NCI-H82 treated with DMSO at 0.1 percent for 48 hours (cell line): ENCODE measurements at regions not wholly inside any gene's neighbourhood (a gene's known extent, or its start where the extent isn't known, plus 50 kb on each side); places are given as distances from the start of the nearest gene placed in this dataset.
"Not testable (repeated sequence)": the region's sequence is repeated elsewhere in the genome, so short reads cannot be mapped to it uniquely, and the experiment has no call there.

Source experiments
- DNase-seq: peaks from one replicate; lab custom pipeline; 2025; ENCODE audit not compliant: unreplicated experiment; lab: John Stamatoyannopoulos, UW

- no peak for DNase-seq
Observed at GRCh38 chr5:2094616-2094995, 211.9 kb upstream of the IRX4 start.

DNA sequence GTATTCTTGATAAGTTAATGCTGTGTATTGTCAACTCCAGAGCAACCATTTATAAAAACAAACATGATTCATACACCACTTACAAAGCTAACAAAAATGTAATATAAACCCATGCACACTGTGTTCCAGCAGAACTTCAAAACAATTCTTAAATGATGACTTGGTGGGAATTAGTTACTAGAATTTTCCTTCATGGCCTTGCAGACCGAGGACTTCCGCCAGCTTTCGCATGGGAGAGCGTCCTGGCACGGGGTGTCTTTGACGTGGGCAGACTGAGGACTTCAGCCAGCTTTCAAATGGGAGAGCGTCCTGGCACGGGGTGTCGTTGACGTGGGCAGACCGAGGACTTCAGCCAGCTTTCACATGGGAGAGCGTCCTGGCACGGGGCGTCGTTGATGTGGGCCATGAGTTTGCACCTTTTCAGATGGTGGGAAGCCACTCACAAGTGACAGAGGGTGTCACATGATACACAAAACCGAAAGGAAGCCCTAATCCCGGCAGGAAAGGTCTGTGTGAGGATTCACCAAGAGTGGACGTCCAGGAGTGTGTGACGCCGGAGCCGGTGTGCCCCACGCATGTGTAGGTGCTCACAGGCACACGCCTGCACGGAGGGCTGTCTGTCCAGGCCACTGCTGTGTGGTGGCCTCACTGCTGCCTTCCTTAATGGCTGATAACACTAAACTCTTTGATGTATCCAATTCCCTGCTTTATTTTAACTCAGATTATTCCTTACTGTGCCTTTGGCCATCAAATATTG is 211.3 kb upstream of the IRX4 start:
- DNase-seq: no peak

DNA sequence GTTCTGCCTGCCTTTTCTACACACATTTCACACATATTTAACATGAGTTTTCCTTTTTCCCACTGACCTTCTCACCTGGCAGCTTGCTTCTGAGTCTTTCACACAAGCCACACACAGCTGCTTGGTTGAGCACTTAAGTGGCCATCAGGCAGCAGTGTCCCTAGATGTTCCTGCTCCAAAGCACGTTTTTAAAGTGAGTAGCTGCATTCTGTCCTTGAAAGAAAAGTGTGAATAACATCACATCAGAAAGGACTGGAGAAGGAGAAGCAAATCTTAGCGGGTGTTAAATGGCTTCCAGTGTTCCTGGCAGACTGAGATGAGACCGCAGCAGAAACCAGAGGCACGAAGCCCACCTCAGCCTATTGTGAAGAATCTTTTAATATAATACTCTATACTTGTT is 209.2 kb upstream of the IRX4 start:
- no peak for DNase-seq

DNA sequence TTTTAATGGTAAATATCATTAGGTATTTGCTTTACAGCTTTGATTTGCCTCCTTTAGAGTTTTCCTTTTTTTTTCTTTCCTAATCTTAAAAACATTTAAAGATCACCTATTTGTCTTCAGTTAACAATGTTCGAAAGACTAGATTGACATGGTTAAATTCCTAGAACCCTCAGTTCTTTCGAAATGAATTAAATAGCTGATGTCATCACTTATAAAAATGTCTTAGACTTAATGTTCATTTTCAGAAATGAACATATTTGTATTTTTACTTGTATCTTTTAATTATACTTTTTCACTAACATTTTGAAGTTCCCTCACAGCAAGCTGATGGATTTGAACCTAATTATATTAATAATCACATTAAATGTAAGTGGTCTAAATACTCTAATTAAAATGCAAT is 205.3 kb upstream of the IRX4 start:
- no peak for DNase-seq

GRCh38 chr5:2075365-2075764 is 192.6 kb upstream of the IRX4 start:
- DNase-seq: no peak

GRCh38 chr5:2071562-2071961 is 188.8 kb upstream of the IRX4 start:
- DNase-seq: no peak

DNA sequence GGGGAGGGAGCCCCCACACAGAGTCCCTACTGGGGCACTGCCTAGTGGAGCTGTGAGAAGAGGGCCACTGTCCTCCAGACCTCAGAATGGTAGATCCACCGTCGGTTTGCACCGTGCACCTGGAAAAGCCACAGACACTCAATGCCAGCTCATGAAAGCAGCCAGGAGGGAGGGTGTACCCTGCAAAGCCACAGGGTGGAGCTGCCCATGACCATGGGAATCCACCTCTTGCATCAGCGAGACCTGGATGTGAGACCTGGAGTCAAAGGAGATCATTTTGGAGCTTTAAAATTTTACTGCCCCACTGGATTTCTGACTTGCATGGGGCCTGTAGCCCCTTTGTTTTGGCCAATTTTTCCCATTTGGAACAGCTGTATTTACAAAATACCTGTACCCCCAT is 188.1 kb upstream of the IRX4 start:
- not testable (repeated sequence) for DNase-seq

DNA sequence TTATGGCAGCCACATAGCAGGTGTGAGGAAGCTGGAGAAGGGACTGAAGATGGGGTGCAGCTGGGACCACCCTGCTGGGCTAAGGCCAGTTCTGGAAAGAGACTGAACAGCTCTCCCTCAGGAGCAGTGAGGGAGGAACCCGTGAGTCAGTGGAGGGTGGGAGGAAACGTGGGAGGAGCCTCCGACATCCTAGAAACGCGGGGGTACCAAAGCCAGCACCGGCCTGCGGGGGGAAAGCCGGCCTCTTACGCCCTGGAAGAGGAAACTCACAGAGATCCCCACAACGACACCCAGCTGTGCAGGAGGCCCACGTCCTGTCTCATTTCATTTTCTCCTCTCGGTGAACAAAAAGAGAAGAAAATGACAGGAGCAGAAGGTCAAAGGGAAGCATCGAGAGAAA is 185.8 kb upstream of the IRX4 start:
- DNase-seq: no peak

GRCh38 chr5:2066373-2066772 is 183.6 kb upstream of the IRX4 start:
- no peak for DNase-seq

GRCh38 chr5:2063380-2063779 is 180.7 kb upstream of the IRX4 start:
- DNase-seq: not testable (repeated sequence)

GRCh38 chr5:2052687-2053086 is 170.0 kb upstream of the IRX4 start:
- no peak for DNase-seq

DNA sequence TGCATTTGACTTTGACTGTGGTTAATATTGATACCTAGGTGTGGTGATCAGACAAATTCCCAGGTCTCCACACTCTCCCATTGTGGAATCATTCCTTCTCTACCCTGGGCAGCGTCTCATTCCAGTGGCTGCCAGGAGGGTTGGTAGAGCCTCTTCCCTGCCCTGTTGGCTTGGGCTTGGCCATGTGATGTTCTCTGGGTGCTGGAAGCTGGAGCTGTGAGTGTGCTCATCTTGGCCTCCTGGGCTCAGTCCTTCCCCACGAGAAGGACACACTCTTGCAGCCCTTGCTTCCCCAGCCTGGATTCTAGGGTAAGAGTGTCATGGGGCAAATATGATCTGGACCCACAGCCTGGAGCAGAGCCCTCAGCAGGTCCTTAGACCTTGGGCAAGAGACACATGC is 167.2 kb upstream of the IRX4 start:
- DNase-seq: no peak

GRCh38 chr5:2048664-2049063 is 165.9 kb upstream of the IRX4 start:
- DNase-seq: no peak

GRCh38 chr5:2047341-2047927 is 164.7 kb upstream of the IRX4 start:
- DNase-seq: no peak

GRCh38 chr5:2044041-2044440 is 161.3 kb upstream of the IRX4 start:
- DNase-seq: no peak

DNA sequence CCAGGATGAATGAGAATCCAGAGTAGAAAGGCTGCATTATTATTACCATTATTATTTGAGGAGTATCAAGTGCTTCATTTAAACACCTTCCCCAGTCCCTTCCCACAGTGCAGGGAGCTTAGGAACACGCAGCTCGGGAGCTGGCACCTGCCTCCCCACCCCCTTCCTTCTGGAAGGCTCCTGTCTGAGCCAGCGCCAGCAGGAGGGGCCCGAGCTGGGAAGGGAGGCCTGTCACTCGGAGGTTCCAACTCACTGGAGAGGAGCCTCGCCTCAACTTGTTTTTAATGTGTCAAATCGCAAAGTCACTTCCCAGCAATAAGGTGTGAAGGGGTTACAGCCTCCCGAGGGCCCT is 156.4 kb upstream of the IRX4 start:
- DNase-seq: no peak

DNA sequence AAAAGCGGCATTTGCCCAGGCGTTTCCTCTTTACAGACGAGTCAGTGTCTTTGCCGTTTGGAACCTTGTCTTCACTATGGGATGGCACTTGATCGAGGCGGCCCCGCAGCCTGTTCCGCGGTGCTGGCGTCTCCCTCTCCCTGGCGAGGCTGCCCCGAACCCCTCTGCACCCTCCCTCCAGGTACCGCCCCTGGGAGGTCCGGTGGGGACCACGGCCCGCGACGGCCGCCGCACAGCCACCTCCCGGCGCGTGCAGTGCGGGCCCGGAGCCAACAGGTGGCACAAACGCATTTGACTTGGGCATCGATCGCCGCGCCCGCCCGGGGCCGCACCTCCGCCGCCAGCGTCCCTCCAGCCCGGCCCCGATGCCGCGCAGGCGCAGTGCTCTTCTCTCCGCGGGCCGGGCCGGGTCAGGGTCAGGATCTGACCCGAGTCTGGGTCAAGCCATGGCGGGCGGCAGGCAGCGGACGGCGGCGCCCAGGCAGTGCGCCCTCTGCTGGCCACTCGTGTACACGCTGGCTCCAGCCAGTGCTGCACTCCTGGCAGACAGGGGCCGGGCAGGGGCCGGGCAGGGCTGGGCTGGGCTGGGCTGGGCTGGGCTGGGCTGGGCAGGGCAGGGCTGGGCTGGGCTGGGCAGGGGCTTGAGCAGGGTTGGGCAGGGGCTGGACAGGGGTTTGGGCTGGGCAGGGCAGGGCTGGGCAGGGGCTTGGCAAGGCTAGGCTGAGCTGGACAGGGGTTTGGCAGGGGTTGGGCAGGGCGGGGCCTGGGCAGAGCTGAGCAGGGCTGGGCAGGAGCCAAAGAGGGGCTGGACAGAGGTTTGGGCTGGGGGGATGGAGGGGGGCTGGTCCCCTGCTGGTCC is 155.8 kb upstream of the IRX4 start:
- no peak for DNase-seq

- DNase-seq: no peak
Observed at GRCh38 chr5:2036885-2037284, 154.2 kb upstream of the IRX4 start.

DNA sequence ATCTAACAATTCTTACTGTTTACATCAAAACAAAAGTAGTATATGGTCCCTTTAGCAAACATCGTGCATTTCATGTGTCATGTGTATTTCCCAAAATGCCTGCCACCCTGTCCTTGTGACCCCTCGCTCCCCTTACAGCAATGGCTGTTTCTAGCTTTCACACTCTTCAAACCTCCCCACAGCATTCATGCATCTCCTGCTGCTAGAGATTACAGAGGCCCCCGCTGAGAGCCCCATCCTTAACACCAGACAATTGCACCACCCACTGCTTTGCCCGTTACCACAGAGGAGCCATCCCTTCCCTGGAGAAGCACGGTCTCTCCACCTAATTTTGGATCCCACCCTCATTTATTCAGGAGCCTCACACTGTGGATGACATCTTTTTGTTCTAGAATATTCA is 149.7 kb upstream of the IRX4 start:
- DNase-seq: no peak

GRCh38 chr5:2031581-2031980 is 148.9 kb upstream of the IRX4 start:
- no peak for DNase-seq

- DNase-seq: no peak
Observed at GRCh38 chr5:2030131-2030530, 147.4 kb upstream of the IRX4 start.

GRCh38 chr5:2029206-2029605 is 146.5 kb upstream of the IRX4 start:
- DNase-seq: no peak
